ENCODE measurements at regions not wholly inside any gene's neighbourhood (a gene's known extent, or its start where the extent isn't known, plus 50 kb on each side); places are given as distances from the start of the nearest gene placed in this dataset.

- DNase-seq (ENCODE audit: low spot score), result no peak
These were observed 58.9 kb upstream of the CTNNA2 start for GRCh38 chr2:79453918-79454317.

- no peak for DNase-seq (ENCODE audit: low spot score)
These were observed 60.2 kb upstream of the CTNNA2 start for GRCh38 chr2:79452651-79453050.

- DNase-seq (ENCODE audit: low spot score), result no peak
These were observed 65.4 kb upstream of the CTNNA2 start for GRCh38 chr2:79447463-79447862.

GRCh38 chr2:79446313-79446712 is 66.5 kb upstream of the CTNNA2 start:
- no peak for DNase-seq (ENCODE audit: low spot score)

- no peak for DNase-seq (ENCODE audit: low spot score)
These were observed 75.2 kb upstream of the CTNNA2 start for GRCh38 chr2:79437433-79438267.

GRCh38 chr2:79434362-79434761 is 78.5 kb upstream of the CTNNA2 start:
- no peak for DNase-seq (ENCODE audit: low spot score)

- no peak for DNase-seq (ENCODE audit: low spot score)
These were observed 80.1 kb upstream of the CTNNA2 start for GRCh38 chr2:79432731-79433146.

GRCh38 chr2:79428745-79429144 is 84.1 kb upstream of the CTNNA2 start:
- DNase-seq (ENCODE audit: low spot score), result no peak

GRCh38 chr2:79414690-79415089 is 98.2 kb upstream of the CTNNA2 start:
- no peak for DNase-seq (ENCODE audit: low spot score)

GRCh38 chr2:79394485-79394859 is 118.4 kb upstream of the CTNNA2 start:
- no peak for DNase-seq (ENCODE audit: low spot score)

GRCh38 chr2:79393806-79394484 is 118.9 kb upstream of the CTNNA2 start:
- DNase-seq (ENCODE audit: low spot score), result no peak

- no peak for DNase-seq (ENCODE audit: low spot score)
These were observed 119.7 kb upstream of the CTNNA2 start for GRCh38 chr2:79393107-79393685.

- no peak for DNase-seq (ENCODE audit: low spot score)
These were observed 123.4 kb upstream of the CTNNA2 start for GRCh38 chr2:79389481-79389880.

GRCh38 chr2:79388024-79388423 is 124.8 kb upstream of the CTNNA2 start:
- DNase-seq (ENCODE audit: low spot score), result no peak

- no peak for DNase-seq (ENCODE audit: low spot score)
These were observed 125.4 kb upstream of the CTNNA2 start for GRCh38 chr2:79387431-79387830.

GRCh38 chr2:79383681-79384080 is 129.2 kb upstream of the CTNNA2 start:
- DNase-seq (ENCODE audit: low spot score), result no peak

- DNase-seq (ENCODE audit: low spot score), result no peak
These were observed 137.0 kb upstream of the CTNNA2 start for GRCh38 chr2:79375817-79376216.

GRCh38 chr2:79373358-79374130 is 139.3 kb upstream of the CTNNA2 start:
- no peak for DNase-seq (ENCODE audit: low spot score)

GRCh38 chr2:79370976-79371538 is 141.8 kb upstream of the CTNNA2 start:
- no peak for DNase-seq (ENCODE audit: low spot score)

GRCh38 chr2:79369127-79369526 is 143.7 kb upstream of the CTNNA2 start:
- DNase-seq (ENCODE audit: low spot score), result no peak

GRCh38 chr2:79368116-79368630 is 144.7 kb upstream of the CTNNA2 start:
- DNase-seq (ENCODE audit: low spot score), result no peak

GRCh38 chr2:79359419-79359818 is 153.4 kb upstream of the CTNNA2 start:
- DNase-seq (ENCODE audit: low spot score), result no peak
